ENCODE measurements at regions not wholly inside any gene's neighbourhood (a gene's known extent, or its start where the extent isn't known, plus 50 kb on each side); places are given as distances from the start of the nearest gene placed in this dataset.

DNA sequence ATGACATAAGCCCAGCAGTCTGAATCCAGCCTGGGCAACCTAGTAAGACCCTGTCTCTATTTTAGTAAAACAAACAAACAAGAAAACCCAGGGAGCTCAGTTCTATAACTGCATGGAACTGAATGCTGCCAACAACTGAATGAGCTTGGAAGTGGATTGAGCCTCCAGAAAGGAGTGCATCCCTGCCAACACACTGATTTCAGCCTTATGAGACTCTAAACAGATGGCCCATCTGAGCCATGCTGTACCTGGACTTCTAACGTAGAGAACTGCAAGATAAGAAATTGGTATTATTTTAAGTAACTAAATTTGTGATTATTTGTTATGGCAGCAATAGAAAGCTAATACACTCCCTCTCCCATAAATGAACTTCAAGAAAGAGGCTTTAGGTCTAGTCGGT is 150.4 kb upstream of the RAI14 start:
- DNase-seq: no peak
- Histone ChIP-seq H3K4me1 (ENCODE audit: control insufficient read depth in 1 of 2, insufficient read depth in 2 of 2, low read length in 2 of 2) (peaks cover 7 to 10% of the 10 kb centered on the region in 2 donors), H3K79me2 (ENCODE audit: insufficient read depth, low read length) (no peaks in the 10 kb centered on the region), H3K4me2 (replicated peaks; ENCODE audit: extremely low read depth, low read length, poor library complexity, severe bottlenecking) (no peak overlapping the region), H3K4me3 (replicated peaks in 1 of 3; ENCODE audit: low read depth in 2 of 3, low read length in 3 of 3) (no peak overlapping the region), H3K9me3 (replicated peaks in 1 of 2; ENCODE audit: control insufficient read depth in 1 of 2, insufficient read depth in 1 of 2, low read length in 2 of 2) (no peaks in the 10 kb centered on the region), H3K36me3 (replicated peaks in 1 of 2; ENCODE audit: control insufficient read depth in 1 of 2, insufficient read depth in 2 of 2, low read length in 2 of 2) (no peaks in the 10 kb centered on the region), H3K9ac (ENCODE audit: insufficient read depth, low read length, poor library complexity, severe bottlenecking) (no peak overlapping the region), H3K27ac (ENCODE audit: low read depth in 1 of 2, low read length in 2 of 2) (no peak overlapping the region), H2AFZ (ENCODE audit: insufficient read depth, low read depth, low read length, poor library complexity, severe bottlenecking) (no peak overlapping the region), H3K27me3 (ENCODE audit: control insufficient read depth in 2 of 2, insufficient read depth in 2 of 2, low read length in 2 of 2) (peaks cover 0 to 2% of the 10 kb centered on the region in 2 donors), H4K20me1 (ENCODE audit: insufficient read depth, low read length) (no peaks in the 10 kb centered on the region)
- Mint-ChIP-seq H3K27me3 (ENCODE audit: low read depth in 3 of 3) (peaks cover 6 to 11% (median 10%) of the 10 kb centered on the region in 3 donors), H3K4me1 (peaks cover 6% of the 10 kb centered on the region), H3K4me3 (no peak overlapping the region), H3K36me3 (no peaks in the 10 kb centered on the region), H3K9me3 (peaks cover 0 to 10% (median 2%) of the 10 kb centered on the region in 7 donors), H3K27ac (no peak overlapping the region)
- intact Hi-C loops (cut with micrococcal nuclease): no loop called here
- WGBS (ENCODE audit: insufficient coverage): no CpG with 5 or more reads among the region's 2 CpGs
- TF ChIP-seq CTCF (IDR thresholded peaks at IDR 0.05): no peak

DNA sequence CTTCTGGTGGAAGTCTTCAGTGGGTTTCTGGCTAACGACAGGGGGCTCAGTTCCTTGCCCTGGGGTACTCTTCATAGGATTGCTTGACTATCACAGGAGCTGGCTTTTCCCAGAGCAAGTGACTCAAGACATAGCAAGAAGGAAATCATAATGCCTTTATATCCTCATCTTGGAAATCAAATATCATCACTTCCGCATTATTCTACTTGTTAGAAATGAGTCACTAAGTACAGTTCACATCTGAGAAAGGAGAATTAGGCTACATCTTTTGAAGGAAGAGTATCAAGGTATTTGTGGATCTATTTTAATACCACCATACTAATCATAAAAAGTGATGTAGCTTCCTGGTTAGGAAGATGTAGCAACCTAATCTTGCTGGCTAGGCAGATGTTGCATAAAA is 148.2 kb upstream of the RAI14 start:
- H3K79me2 ChIP-seq (ENCODE audit: insufficient read depth, low read length): no peaks in the 10 kb centered on the region
- H2AFZ ChIP-seq (ENCODE audit: insufficient read depth, low read depth, low read length, poor library complexity, severe bottlenecking): no peak overlapping the region
- Mint-ChIP-seq H3K4me1 (no peaks in the 10 kb centered on the region), H3K9me3 (peaks cover 0 to 10% (median 2%) of the 10 kb centered on the region in 7 donors), H3K27ac (no peak overlapping the region), H3K4me3 (no peak overlapping the region), H3K36me3 (no peaks in the 10 kb centered on the region), H3K27me3 (ENCODE audit: low read depth in 3 of 3) (peaks cover 10 to 13% (median 13%) of the 10 kb centered on the region in 3 donors)
- DNase-seq: no peak
- no peak for TF ChIP-seq CTCF (IDR thresholded peaks at IDR 0.05)
- no peak overlapping the region for H3K9ac ChIP-seq (ENCODE audit: insufficient read depth, low read length, poor library complexity, severe bottlenecking)
- H3K4me2 ChIP-seq (replicated peaks; ENCODE audit: extremely low read depth, low read length, poor library complexity, severe bottlenecking): no peak overlapping the region
- intact Hi-C loops (cut with micrococcal nuclease): no loop called here
- no peaks in the 10 kb centered on the region for H3K9me3 ChIP-seq (replicated peaks in 1 of 2; ENCODE audit: control insufficient read depth in 1 of 2, insufficient read depth in 1 of 2, low read length in 2 of 2)
- WGBS (ENCODE audit: insufficient coverage): no CpG with 5 or more reads among the region's 2 CpGs
- H3K27ac ChIP-seq (ENCODE audit: low read depth in 1 of 2, low read length in 2 of 2): no peak overlapping the region
- H4K20me1 ChIP-seq (ENCODE audit: insufficient read depth, low read length): no peaks in the 10 kb centered on the region
- peaks cover 0 to 2% of the 10 kb centered on the region in 2 donors for H3K27me3 ChIP-seq (ENCODE audit: control insufficient read depth in 2 of 2, insufficient read depth in 2 of 2, low read length in 2 of 2)
- H3K4me1 ChIP-seq (ENCODE audit: control insufficient read depth in 1 of 2, insufficient read depth in 2 of 2, low read length in 2 of 2): no peaks in the 10 kb centered on the region
- H3K4me3 ChIP-seq (replicated peaks in 1 of 3; ENCODE audit: low read depth in 2 of 3, low read length in 3 of 3): no peak overlapping the region
- H3K36me3 ChIP-seq (replicated peaks in 1 of 2; ENCODE audit: control insufficient read depth in 1 of 2, insufficient read depth in 2 of 2, low read length in 2 of 2): no peaks in the 10 kb centered on the region

Measured in CD14-positive monocyte (primary cell).